ENCODE measurements at regions not wholly inside any gene's neighbourhood (a gene's known extent, or its start where the extent isn't known, plus 50 kb on each side); places are given as distances from the start of the nearest gene placed in this dataset.

- TF ChIP-seq CTCF (IDR thresholded peaks at IDR 0.05; ENCODE audit: borderline replicate concordance, insufficient read depth, low read depth, low read length) = no peak
- H3K4me3 ChIP-seq (ENCODE audit: low read depth, low read length) = no peak overlapping the region
These were observed 389.3 kb downstream of the MCTP2 start for GRCh38 chr15:94620632-94621031.

GRCh38 chr15:94621736-94622135, 390.4 kb downstream of the MCTP2 start:
- TF ChIP-seq CTCF (IDR thresholded peaks at IDR 0.05; ENCODE audit: borderline replicate concordance, insufficient read depth, low read depth, low read length) = no peak

GRCh38 chr15:94626949-94627348, 395.6 kb downstream of the MCTP2 start:
- no peak for TF ChIP-seq CTCF (IDR thresholded peaks at IDR 0.05; ENCODE audit: borderline replicate concordance, insufficient read depth, low read depth, low read length)
- no peak overlapping the region for H3K4me3 ChIP-seq (ENCODE audit: low read depth, low read length)

More at GRCh38 chr15:94621736-94622135, 390.4 kb downstream of the MCTP2 start:
- H3K4me3 ChIP-seq (ENCODE audit: low read depth, low read length) = no peak overlapping the region

GRCh38 chr15:94631608-94632007, 400.2 kb downstream of the MCTP2 start:
- TF ChIP-seq CTCF (IDR thresholded peaks at IDR 0.05; ENCODE audit: borderline replicate concordance, insufficient read depth, low read depth, low read length) = no peak
- H3K4me3 ChIP-seq (ENCODE audit: low read depth, low read length) = no peak overlapping the region

- TF ChIP-seq CTCF (IDR thresholded peaks at IDR 0.05; ENCODE audit: borderline replicate concordance, insufficient read depth, low read depth, low read length) = no peak
These were observed 406.8 kb downstream of the MCTP2 start for GRCh38 chr15:94638183-94638582.

GRCh38 chr15:94639701-94640100, 408.3 kb downstream of the MCTP2 start:
- H3K4me3 ChIP-seq (ENCODE audit: low read depth, low read length) = no peak overlapping the region
- TF ChIP-seq CTCF (IDR thresholded peaks at IDR 0.05; ENCODE audit: borderline replicate concordance, insufficient read depth, low read depth, low read length) = no peak

More at GRCh38 chr15:94638183-94638582, 406.8 kb downstream of the MCTP2 start:
- no peak overlapping the region for H3K4me3 ChIP-seq (ENCODE audit: low read depth, low read length)

GRCh38 chr15:94644433-94644832, 413.1 kb downstream of the MCTP2 start:
- no peak for TF ChIP-seq CTCF (IDR thresholded peaks at IDR 0.05; ENCODE audit: borderline replicate concordance, insufficient read depth, low read depth, low read length)

More at GRCh38 chr15:94644433-94644832, 413.1 kb downstream of the MCTP2 start:
- no peak overlapping the region for H3K4me3 ChIP-seq (ENCODE audit: low read depth, low read length)
